ENCODE measurements at regions not wholly inside any gene's neighbourhood (a gene's known extent, or its start where the extent isn't known, plus 50 kb on each side); places are given as distances from the start of the nearest gene placed in this dataset.

DNA sequence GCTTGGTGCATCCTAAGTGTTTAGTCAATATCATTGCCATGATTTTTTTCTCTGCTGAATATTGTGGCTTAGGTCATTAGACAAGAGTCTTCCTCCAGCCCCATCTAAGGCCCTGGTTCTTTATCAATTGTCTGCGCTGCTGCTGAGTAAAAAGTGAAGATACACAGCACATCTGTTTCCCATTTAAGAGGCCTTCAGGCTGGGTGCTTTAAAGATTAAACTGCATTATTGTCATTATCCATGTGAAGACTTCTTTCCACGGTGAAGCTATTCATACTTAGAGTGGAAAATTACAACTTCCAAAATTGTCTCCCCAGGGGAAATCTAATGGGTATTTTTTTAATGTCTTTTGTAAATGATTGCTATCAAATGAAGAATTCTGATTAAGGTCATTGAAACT is 719.8 kb upstream of the LRRC4C start:
- H3K36me3 Mint-ChIP-seq (ENCODE audit: low read depth): no peaks in the 10 kb centered on the region
- TF ChIP-seq, protein P1, sequence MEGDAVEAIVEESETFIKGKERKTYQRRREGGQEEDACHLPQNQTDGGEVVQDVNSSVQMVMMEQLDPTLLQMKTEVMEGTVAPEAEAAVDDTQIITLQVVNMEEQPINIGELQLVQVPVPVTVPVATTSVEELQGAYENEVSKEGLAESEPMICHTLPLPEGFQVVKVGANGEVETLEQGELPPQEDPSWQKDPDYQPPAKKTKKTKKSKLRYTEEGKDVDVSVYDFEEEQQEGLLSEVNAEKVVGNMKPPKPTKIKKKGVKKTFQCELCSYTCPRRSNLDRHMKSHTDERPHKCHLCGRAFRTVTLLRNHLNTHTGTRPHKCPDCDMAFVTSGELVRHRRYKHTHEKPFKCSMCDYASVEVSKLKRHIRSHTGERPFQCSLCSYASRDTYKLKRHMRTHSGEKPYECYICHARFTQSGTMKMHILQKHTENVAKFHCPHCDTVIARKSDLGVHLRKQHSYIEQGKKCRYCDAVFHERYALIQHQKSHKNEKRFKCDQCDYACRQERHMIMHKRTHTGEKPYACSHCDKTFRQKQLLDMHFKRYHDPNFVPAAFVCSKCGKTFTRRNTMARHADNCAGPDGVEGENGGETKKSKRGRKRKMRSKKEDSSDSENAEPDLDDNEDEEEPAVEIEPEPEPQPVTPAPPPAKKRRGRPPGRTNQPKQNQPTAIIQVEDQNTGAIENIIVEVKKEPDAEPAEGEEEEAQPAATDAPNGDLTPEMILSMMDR (conservative IDR thresholded peaks at IDR 0.05): no peak
- H3K27me3 Mint-ChIP-seq (ENCODE audit: low read depth): no peaks in the 10 kb centered on the region
- no peak overlapping the region for H3K4me3 Mint-ChIP-seq
- no peak for DNase-seq (ENCODE audit: low read depth, low spot score)
- no peak overlapping the region for H3K27ac Mint-ChIP-seq (ENCODE audit: unreplicated experiment)
- H3K9me3 Mint-ChIP-seq: peaks cover 3% of the 10 kb centered on the region
- no peaks in the 10 kb centered on the region for H3K4me1 Mint-ChIP-seq

DNA sequence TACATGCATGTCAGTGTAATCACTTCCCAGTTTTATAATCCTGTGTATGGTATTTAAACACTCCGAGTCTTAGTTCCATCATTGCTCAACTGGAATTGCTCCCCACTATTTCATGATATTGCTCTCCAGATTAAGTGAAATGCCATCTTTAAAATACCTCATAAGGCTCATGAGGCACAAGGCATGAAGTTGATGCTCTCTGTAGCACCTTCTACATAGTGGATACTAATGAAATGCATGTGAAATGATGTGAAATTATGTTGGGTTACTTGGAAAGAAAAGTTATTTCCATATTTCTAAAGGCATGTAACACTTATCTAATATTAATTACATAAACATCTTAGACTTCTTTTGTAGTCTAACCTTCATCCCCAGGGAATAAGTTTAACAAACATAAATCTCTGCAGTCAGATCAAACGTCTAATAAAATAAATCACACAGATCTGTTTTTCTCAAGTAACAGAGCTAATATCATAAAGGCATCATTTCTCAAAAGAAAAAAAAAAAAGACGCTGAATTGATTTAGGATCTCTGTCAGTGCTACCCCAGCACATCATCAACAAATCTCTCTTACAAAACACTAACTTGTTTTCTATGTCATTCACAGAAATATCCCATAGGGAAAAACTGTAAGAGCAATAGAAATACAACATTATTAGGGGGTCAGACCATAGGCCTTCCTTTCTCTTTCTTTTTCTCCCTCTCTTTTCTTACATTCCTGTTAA is 736.0 kb upstream of the LRRC4C start:
- H3K4me1 Mint-ChIP-seq: no peaks in the 10 kb centered on the region
- TF ChIP-seq, protein P1 (conservative IDR thresholded peaks at IDR 0.05): no peak
- no peak for DNase-seq (ENCODE audit: low read depth, low spot score)
- H3K9me3 Mint-ChIP-seq: no peaks in the 10 kb centered on the region
- H3K4me3 Mint-ChIP-seq: no peak overlapping the region
- H3K27ac Mint-ChIP-seq (ENCODE audit: unreplicated experiment): no peak overlapping the region
- H3K27me3 Mint-ChIP-seq (ENCODE audit: low read depth): no peaks in the 10 kb centered on the region
- H3K36me3 Mint-ChIP-seq (ENCODE audit: low read depth): no peaks in the 10 kb centered on the region

DNA sequence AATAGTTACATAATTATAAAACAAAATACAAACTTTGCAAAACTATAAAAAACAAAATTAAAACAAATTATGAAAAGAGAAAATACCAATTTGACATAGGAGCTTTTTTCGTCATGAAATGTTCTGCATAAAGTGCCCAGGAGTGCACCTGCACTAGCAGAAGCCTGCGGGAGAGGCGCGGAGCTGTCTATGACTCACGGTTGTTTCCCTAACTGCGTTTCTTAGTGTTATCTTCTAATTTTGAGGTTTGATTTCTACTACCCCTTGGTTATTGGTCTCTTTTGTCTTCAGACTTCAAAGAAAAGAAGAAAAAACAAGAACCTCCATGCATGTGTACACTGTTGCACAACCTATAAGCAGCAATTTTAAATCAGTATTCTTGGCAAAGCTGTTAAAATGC is 740.9 kb upstream of the LRRC4C start:
- H3K27me3 Mint-ChIP-seq (ENCODE audit: low read depth): no peaks in the 10 kb centered on the region
- TF ChIP-seq, protein P1 (conservative IDR thresholded peaks at IDR 0.05): no peak
- no peaks in the 10 kb centered on the region for H3K36me3 Mint-ChIP-seq (ENCODE audit: low read depth)
- no peaks in the 10 kb centered on the region for H3K4me1 Mint-ChIP-seq
- H3K9me3 Mint-ChIP-seq: peaks cover 2% of the 10 kb centered on the region
- no peak overlapping the region for H3K4me3 Mint-ChIP-seq
- DNase-seq (ENCODE audit: low read depth, low spot score): no peak
- no peak overlapping the region for H3K27ac Mint-ChIP-seq (ENCODE audit: unreplicated experiment)

DNA sequence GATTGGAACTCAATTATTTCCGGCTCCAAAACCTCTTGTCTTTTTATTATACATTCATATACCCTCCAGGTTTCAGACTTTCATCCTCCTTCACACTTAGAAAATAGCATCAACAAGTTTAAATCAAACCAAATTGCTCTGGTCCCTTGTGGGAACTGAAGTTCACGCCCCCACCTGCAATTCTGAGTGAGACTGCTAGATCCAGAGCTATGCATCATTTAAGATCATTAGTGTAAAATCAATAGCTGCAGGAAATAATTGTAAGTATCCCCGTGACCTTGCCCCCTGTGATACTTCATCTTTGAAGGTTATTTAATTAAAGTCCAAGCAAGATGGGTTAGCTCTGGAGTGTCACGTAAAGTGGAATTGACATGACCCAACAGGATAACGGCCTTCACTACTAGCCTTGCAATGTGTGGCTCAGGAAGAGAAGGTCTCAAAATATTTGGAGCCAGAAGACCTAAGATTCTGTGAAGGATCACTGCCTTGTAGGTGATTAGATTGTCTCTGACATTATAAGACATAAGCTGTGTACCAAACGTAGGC is 742.2 kb upstream of the LRRC4C start:
- Mint-ChIP-seq H3K9me3 (peaks cover 2% of the 10 kb centered on the region), H3K4me1 (no peaks in the 10 kb centered on the region), H3K36me3 (ENCODE audit: low read depth) (no peaks in the 10 kb centered on the region), H3K4me3 (no peak overlapping the region), H3K27ac (ENCODE audit: unreplicated experiment) (no peak overlapping the region), H3K27me3 (ENCODE audit: low read depth) (no peaks in the 10 kb centered on the region)
- TF ChIP-seq, protein P1 (conservative IDR thresholded peaks at IDR 0.05): no peak
- DNase-seq (ENCODE audit: low read depth, low spot score): no peak

DNA sequence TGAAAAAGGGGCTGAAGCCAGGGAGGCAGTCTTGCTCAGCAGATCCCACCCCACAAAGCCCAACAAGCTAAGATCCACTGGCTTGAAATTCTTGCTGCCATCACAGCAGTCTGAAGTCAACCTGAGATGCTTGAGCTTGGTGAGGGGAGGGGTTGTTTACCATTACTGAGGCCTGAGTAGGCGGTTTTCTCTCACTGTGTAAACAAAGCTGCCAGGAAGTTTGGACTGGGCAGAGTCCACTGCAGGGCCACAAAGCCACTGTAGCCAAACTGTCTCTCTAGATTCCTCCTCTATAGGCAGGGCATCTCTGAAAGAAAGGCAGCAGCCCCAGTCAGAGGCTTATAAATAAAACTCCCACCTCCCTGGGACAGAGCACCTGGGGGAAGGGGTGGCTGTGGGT is 746.1 kb upstream of the LRRC4C start:
- H3K27me3 Mint-ChIP-seq (ENCODE audit: low read depth): no peaks in the 10 kb centered on the region
- peaks cover 6% of the 10 kb centered on the region for H3K36me3 Mint-ChIP-seq (ENCODE audit: low read depth)
- H3K4me1 Mint-ChIP-seq: no peaks in the 10 kb centered on the region
- no peak overlapping the region for H3K27ac Mint-ChIP-seq (ENCODE audit: unreplicated experiment)
- DNase-seq (ENCODE audit: low read depth, low spot score): no peak
- H3K4me3 Mint-ChIP-seq: no peak overlapping the region
- H3K9me3 Mint-ChIP-seq: peaks cover 9% of the 10 kb centered on the region
- TF ChIP-seq, protein P1 (conservative IDR thresholded peaks at IDR 0.05): no peak

Measured in neural crest cell (in vitro differentiated cells).